ENCODE measurements at regions not wholly inside any gene's neighbourhood (a gene's known extent, or its start where the extent isn't known, plus 50 kb on each side); places are given as distances from the start of the nearest gene placed in this dataset.

DNA sequence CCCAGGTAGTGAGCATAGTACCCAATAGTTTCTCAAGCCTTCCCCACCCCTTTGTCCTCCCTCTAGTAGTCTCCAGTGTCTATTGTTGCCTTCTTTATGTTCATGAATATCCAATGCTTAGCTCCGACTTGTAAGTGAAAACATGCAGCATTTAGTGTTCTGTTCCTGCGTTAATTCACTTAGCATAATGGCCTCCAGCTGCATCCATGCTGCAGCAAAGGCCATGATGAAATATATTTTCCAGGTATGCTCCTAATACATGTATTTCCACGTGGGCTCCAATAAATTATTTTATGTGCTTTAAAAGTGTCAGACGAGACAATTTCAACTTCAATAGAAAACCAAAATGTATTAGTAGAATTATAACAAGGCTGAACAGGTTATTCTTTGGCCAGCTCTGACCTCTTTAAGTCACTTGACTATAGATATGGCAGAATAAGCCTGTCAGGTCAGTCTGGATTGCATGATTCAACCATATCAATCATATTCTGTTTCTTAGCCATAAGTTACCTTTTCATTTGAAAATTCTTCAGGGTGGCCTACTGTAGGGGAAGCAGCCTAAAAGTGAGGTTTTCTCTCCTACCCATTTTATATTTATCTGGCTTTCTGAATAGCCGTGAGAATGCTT, 2291.6 kb upstream of the WWC1 start:
- H3K4me3 ChIP-seq (ENCODE audit: low read depth, low read length), result no peak overlapping the region
- TF ChIP-seq, protein P1, sequence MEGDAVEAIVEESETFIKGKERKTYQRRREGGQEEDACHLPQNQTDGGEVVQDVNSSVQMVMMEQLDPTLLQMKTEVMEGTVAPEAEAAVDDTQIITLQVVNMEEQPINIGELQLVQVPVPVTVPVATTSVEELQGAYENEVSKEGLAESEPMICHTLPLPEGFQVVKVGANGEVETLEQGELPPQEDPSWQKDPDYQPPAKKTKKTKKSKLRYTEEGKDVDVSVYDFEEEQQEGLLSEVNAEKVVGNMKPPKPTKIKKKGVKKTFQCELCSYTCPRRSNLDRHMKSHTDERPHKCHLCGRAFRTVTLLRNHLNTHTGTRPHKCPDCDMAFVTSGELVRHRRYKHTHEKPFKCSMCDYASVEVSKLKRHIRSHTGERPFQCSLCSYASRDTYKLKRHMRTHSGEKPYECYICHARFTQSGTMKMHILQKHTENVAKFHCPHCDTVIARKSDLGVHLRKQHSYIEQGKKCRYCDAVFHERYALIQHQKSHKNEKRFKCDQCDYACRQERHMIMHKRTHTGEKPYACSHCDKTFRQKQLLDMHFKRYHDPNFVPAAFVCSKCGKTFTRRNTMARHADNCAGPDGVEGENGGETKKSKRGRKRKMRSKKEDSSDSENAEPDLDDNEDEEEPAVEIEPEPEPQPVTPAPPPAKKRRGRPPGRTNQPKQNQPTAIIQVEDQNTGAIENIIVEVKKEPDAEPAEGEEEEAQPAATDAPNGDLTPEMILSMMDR (IDR thresholded peaks at IDR 0.05; ENCODE audit: insufficient read depth, low read length), result no peak
- no peak for DNase-seq (ENCODE audit: low read depth)

DNA sequence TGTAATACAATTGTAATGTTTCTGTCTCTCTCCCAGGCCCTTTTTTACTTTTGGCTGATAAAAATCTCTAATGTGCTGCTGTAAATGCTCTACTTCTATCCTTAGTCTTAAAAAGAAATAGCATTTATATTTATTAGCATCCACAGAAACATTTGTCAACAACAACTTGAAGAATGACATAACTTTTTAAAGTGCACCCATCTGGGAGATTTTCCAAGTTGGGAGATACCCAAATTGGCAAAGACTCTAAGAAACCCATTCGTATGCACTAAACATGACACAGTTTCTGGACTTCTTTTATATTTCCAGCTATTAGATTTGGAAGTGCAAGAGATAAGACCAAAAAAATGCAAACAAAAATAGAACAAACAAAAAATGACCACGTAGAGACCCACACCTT, 2287.4 kb upstream of the WWC1 start:
- no peak overlapping the region for H3K4me3 ChIP-seq (ENCODE audit: low read depth, low read length)
- TF ChIP-seq, protein P1 (IDR thresholded peaks at IDR 0.05; ENCODE audit: insufficient read depth, low read length), result no peak
- no peak for DNase-seq (ENCODE audit: low read depth)

DNA sequence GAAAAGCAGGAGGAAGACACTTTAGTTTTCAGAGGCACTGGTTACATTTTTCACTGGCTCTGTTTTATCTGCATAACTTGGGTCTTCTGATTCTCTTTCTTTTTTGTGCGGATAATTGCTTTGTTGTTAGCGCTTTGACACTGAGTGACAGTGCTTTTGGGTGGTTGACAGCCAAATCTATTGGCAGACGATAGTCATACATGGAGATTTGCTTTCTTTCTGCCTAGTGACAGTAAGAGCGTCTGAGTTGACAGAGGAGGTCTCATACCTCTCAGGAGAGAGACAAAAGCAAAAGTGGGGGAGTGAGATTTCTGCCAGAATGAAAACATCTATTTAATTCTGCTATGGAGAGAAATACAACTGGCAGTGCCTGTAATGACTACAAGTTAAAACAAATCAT, 2278.0 kb upstream of the WWC1 start:
- TF ChIP-seq, protein P1 (IDR thresholded peaks at IDR 0.05; ENCODE audit: insufficient read depth, low read length), result no peak
- no peak overlapping the region for H3K4me3 ChIP-seq (ENCODE audit: low read depth, low read length)
- no peak for DNase-seq (ENCODE audit: low read depth)

DNA sequence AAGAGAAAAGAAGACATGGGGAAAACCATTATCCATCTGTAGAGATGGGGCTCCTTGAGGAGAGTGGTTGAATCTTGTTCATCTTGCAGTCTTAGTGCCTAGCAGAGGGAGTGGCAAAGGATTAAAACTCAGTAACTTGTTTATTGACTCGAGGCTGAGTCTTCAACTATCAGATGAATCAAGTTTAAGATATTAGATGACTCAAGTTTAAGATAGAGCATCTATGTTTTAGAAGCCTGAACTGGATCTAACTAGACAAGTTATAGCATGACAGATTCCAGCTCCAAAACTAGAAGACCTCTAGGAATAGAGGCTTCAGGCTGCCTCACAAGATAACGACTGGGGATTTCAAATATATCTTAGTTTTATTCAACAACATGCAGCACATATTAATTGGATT, 2277.2 kb upstream of the WWC1 start:
- DNase-seq (ENCODE audit: low read depth), result no peak
- TF ChIP-seq, protein P1 (IDR thresholded peaks at IDR 0.05; ENCODE audit: insufficient read depth, low read length), result no peak
- no peak overlapping the region for H3K4me3 ChIP-seq (ENCODE audit: low read depth, low read length)

DNA sequence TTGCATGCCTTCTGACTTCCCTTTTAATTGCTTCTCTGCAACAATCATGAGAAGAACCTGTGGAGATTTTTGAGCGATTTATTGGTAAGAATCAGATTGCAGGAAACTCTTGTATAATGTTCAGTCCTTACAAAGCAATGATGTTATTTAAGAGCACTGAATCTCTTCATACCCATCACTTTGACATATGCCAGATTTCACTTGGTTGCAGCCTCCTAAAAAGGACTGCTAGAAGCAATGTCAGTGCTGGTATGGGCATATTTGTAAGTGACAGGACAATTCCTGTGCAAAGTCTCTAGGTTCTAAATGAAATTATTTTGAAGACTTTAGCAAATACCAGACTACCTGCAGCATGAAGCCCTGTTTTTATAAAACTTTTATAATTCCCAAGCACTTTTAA, 2272.7 kb upstream of the WWC1 start:
- no peak for DNase-seq (ENCODE audit: low read depth)
- H3K4me3 ChIP-seq (ENCODE audit: low read depth, low read length), result no peak overlapping the region
- TF ChIP-seq, protein P1 (IDR thresholded peaks at IDR 0.05; ENCODE audit: insufficient read depth, low read length), result no peak

DNA sequence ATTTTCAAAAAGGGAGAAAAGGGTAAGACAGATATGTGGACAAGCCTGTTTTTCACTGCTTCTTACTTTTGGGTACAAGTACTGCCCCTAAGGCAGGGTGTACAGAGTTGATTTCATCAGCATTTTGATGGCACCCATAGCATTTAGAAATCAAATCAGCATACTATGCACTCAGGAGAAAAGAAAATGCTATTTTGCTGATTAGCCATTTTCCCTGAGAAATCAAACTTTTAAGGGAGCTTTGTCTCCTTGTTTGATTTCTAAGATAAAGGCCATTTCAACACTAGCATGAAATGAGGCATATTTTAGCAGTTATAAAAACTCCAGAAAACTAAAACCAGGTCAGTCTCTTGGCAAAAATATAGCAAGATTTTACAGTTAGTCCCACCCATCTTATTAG, 2269.4 kb upstream of the WWC1 start:
- H3K4me3 ChIP-seq (ENCODE audit: low read depth, low read length), result no peak overlapping the region
- DNase-seq (ENCODE audit: low read depth), result no peak
- TF ChIP-seq, protein P1 (IDR thresholded peaks at IDR 0.05; ENCODE audit: insufficient read depth, low read length), result no peak

DNA sequence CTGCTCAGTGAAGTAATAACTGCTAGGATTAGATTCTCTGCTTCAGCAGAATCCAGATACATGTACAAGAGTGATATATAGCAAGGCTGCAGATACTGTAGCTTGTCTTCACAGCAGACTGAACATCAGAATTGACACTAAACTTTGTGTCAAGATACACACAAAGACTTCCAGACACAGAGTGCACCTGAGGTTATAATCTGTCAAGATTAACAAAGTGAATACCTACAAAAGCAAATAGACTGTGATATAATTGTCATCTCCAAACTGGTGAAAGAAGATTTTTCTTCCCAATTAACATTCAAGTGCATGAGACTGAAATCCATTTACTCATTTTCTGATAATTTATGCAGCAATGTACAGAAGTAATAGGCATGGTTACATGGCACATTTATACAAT, 2266.5 kb upstream of the WWC1 start:
- H3K4me3 ChIP-seq (ENCODE audit: low read depth, low read length), result no peak overlapping the region
- TF ChIP-seq, protein P1 (IDR thresholded peaks at IDR 0.05; ENCODE audit: insufficient read depth, low read length), result no peak
- no peak for DNase-seq (ENCODE audit: low read depth)
